ENCODE measurements at regions not wholly inside any gene's neighbourhood (a gene's known extent, or its start where the extent isn't known, plus 50 kb on each side); places are given as distances from the start of the nearest gene placed in this dataset.

- Histone ChIP-seq H4K20me1 (ENCODE audit: insufficient read depth) (no peaks in the 10 kb centered on the region), H3K9ac (ENCODE audit: low read length) (no peak overlapping the region), H3K79me2 (replicated peaks; ENCODE audit: insufficient read depth, low read length) (no peaks in the 10 kb centered on the region), H3K9me3 (ENCODE audit: low read length) (no peaks in the 10 kb centered on the region), H3K4me2 (ENCODE audit: low read length) (no peak overlapping the region), H3K27ac (ENCODE audit: low read length) (no peak overlapping the region), H3K4me3 (ENCODE audit: low read length) (no peak overlapping the region), H3K36me3 (ENCODE audit: insufficient read depth, low read length) (no peaks in the 10 kb centered on the region), H3F3A (ENCODE audit: insufficient read depth, low read length, poor library complexity, severe bottlenecking) (no peaks in the 10 kb centered on the region), H3K27me3 (ENCODE audit: insufficient read depth, low read depth, low read length) (no peaks in the 10 kb centered on the region), H3K9me2 (ENCODE audit: insufficient read depth, low read length) (no peaks in the 10 kb centered on the region), H2AFZ (ENCODE audit: low read depth, low read length) (no peak overlapping the region)
- no peak for TF ChIP-seq REST (IDR thresholded peaks at IDR 0.05; ENCODE audit: borderline replicate concordance)
- no peak for TF ChIP-seq SMC3 (conservative IDR thresholded peaks at IDR 0.05; ENCODE audit: poor library complexity)
- TF ChIP-seq EP300 (conservative IDR thresholded peaks at IDR 0.05; ENCODE audit: poor library complexity, severe bottlenecking): no peak
- no peak for TF ChIP-seq CTCF (IDR thresholded peaks at IDR 0.05; ENCODE audit: poor library complexity, severe bottlenecking)
- no peak for TF ChIP-seq RAD21 (conservative IDR thresholded peaks at IDR 0.05)
Observed at GRCh38 chr3:99508191-99508590, 130.2 kb upstream of the COL8A1 start.

- Histone ChIP-seq H2AFZ (ENCODE audit: low read depth, low read length) (no peak overlapping the region), H3K79me2 (replicated peaks; ENCODE audit: insufficient read depth, low read length) (no peaks in the 10 kb centered on the region), H3K9me3 (ENCODE audit: low read length) (no peaks in the 10 kb centered on the region), H4K20me1 (ENCODE audit: insufficient read depth) (no peaks in the 10 kb centered on the region), H3K27me3 (ENCODE audit: insufficient read depth, low read depth, low read length) (no peaks in the 10 kb centered on the region), H3K27ac (ENCODE audit: low read length) (no peak overlapping the region), H3K4me3 (ENCODE audit: low read length) (no peak overlapping the region), H3K9ac (ENCODE audit: low read length) (no peak overlapping the region), H3F3A (ENCODE audit: insufficient read depth, low read length, poor library complexity, severe bottlenecking) (no peaks in the 10 kb centered on the region), H3K36me3 (ENCODE audit: insufficient read depth, low read length) (no peaks in the 10 kb centered on the region), H3K9me2 (ENCODE audit: insufficient read depth, low read length) (no peaks in the 10 kb centered on the region), H3K4me2 (ENCODE audit: low read length) (no peak overlapping the region)
- TF ChIP-seq REST (IDR thresholded peaks at IDR 0.05; ENCODE audit: borderline replicate concordance) (no peak), SMC3 (conservative IDR thresholded peaks at IDR 0.05; ENCODE audit: poor library complexity) (no peak), EP300 (conservative IDR thresholded peaks at IDR 0.05; ENCODE audit: poor library complexity, severe bottlenecking) (no peak), EZH2 (IDR thresholded peaks at IDR 0.05; ENCODE audit: borderline replicate concordance, insufficient read depth, low read length, poor library complexity, severe bottlenecking) (no peak), MXI1 (conservative IDR thresholded peaks at IDR 0.05; ENCODE audit: poor library complexity, severe bottlenecking) (no peak), RAD21 (conservative IDR thresholded peaks at IDR 0.05) (no peak), TAF1 (IDR thresholded peaks at IDR 0.05; ENCODE audit: low read depth) (no peak), POLR2AphosphoS5 (IDR thresholded peaks at IDR 0.05) (no peak), CTCF (IDR thresholded peaks at IDR 0.05; ENCODE audit: poor library complexity, severe bottlenecking) (no peak)
Observed at GRCh38 chr3:99505646-99506269, 132.6 kb upstream of the COL8A1 start.

Measured in neural cell (in vitro differentiated cells).